NCI-H2081 (cell line): ENCODE measurements at regions not wholly inside any gene's neighbourhood (a gene's known extent, or its start where the extent isn't known, plus 50 kb on each side); places are given as distances from the start of the nearest gene placed in this dataset.

Experiments
- DNase-seq, 2 experiments: peaks; one replicate each; lab custom pipeline; 2025; lab: John Stamatoyannopoulos, UW

GRCh38 chr1:87274851-87275250 lies 53.8 kb upstream of the LMO4 start:
- DNase-seq, result no peak

GRCh38 chr1:87278825-87279535 lies 49.7 kb upstream of the LMO4 start:
- DNase-seq, result no peak
